GM21381 (cell line): ENCODE measurements at regions not wholly inside any gene's neighbourhood (a gene's known extent, or its start where the extent isn't known, plus 50 kb on each side); places are given as distances from the start of the nearest gene placed in this dataset.

Source experiments
- ATAC-seq: cut with Tn5 transposase; IDR thresholded peaks from one replicate; pipeline ENCODE4 v1.9.1; 2021; ENCODE audit warnings: mild to moderate bottlenecking, moderate library complexity; ENCODE audit not compliant: unreplicated experiment

DNA sequence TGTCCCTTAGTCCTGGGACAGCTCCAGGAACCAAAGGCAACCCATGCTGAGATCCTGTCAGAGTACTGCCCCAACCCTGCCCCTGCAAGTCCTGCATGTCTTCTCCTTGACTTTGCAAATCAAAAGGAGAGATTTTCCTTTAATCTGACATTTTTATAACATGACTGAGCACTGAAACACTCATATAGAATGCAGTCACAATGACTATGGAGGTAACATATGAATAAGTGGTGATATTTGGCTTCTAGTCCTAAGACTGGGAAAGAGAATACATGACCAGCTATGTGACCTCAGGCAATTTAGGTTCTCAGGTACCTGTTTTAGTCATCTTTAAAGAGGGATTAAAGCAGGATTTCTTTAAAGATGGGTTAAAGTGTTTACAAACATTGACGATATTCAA is 941.6 kb upstream of the CDH8 start:
- no peak for ATAC-seq

GRCh38 chr16:62974424-62974823 is 938.2 kb upstream of the CDH8 start:
- ATAC-seq, result no peak

DNA sequence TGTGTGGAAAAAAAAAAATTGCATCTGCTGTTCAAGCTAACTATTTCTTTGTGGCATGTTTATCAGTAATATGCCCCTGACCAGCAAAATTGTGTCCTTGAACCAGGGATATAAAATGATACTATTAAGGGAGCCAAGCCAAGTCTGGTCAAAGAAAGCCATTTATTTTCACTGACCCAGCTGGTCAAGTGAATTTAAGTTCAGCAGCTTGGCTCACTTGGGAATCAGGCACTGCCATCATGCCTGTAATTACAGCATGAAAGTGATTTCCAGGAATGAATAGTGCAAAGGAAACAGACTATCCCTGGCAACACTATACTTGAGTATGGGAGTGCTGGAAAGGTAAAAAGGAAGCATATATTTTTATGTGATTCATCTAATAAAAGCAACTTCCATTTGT is 934.6 kb upstream of the CDH8 start:
- no peak for ATAC-seq

GRCh38 chr16:62969711-62970318 is 933.6 kb upstream of the CDH8 start:
- no peak for ATAC-seq

DNA sequence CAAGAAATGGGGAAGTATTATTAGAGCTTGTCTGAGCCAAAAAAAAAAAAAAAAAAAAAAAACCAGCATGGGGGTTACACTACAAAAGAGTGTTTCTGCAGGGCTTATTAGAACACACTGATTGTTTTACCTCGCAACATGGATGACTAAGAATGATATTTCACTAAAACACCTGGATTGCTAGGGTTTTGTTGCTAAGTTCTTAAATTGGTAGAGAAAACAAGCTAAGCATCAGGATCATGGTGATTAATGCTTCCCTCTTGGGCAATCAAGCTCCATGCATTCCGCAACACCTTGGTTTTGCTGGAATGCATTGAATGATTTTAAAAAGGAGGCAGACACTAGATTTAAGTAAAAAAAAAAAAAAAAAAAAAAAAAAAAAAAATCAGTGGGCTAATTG is 931.4 kb upstream of the CDH8 start:
- no peak for ATAC-seq

DNA sequence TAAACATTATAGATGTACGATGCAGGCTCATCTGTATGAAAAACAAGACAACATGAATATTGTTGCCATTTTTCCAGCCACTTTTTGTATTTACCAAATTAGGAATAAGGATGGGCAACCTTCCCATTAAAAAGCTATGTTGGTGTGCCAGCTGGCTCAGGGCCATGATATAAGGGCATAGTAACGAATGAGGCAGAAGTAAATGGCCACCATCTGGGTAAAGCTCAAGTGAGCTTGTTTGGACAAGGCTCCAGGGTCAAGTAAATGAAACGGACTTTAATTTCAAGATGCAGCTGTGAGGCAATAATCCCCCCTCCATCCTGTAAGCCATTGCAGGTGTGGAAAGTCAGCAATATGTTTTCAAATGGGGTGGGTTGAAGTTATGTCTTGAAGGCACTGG is 930.9 kb upstream of the CDH8 start:
- no peak for ATAC-seq

- ATAC-seq, result no peak
Observed at GRCh38 chr16:62966626-62967025, 930.4 kb upstream of the CDH8 start.

DNA sequence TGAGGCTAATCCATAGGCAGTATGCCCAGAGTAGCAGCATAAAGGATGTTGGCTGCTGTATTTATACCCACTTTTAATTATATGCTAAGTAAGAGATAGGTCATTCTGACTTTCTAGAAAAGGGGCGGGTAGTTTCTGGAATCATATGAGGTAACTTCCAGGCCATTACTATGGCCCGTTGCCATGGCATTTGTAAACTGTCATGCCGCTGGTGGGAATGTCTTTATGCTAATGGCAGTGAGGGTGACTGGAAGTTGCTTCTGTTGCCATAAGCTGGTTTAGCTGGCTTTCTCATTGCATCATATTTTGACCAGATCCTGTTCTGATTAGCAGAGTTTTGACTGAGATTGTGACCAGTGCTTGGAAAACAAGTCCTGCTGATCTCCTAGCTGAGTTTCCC is 929.6 kb upstream of the CDH8 start:
- ATAC-seq, result no peak

GRCh38 chr16:62963846-62964245 is 927.6 kb upstream of the CDH8 start:
- ATAC-seq, result no peak

- no peak for ATAC-seq
Observed at GRCh38 chr16:62955033-62955349, 918.8 kb upstream of the CDH8 start.

GRCh38 chr16:62954144-62955032 is 918.1 kb upstream of the CDH8 start:
- no peak for ATAC-seq

GRCh38 chr16:62950351-62950750 is 914.1 kb upstream of the CDH8 start:
- ATAC-seq, result no peak

- no peak for ATAC-seq
Observed at GRCh38 chr16:62940569-62940968, 904.3 kb upstream of the CDH8 start.

DNA sequence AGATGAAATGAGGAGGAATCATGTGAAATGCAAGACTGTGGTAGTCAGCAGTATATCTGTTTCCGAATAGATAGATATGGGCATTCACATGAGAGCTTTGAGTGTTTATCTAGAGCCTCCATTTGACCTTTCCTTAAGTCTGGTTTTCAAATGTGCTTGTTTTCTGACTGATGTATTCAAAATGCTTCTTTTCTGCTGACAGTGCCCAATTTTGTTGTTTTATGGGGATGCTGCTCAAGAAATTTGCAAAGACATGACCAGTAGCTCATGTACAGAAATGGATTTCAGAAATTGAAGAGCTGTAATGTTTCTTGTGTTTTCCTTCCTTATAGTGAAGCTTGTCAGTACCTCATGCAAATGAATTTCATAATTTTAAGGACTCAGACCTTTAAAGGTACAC is 903.4 kb upstream of the CDH8 start:
- ATAC-seq, result no peak

DNA sequence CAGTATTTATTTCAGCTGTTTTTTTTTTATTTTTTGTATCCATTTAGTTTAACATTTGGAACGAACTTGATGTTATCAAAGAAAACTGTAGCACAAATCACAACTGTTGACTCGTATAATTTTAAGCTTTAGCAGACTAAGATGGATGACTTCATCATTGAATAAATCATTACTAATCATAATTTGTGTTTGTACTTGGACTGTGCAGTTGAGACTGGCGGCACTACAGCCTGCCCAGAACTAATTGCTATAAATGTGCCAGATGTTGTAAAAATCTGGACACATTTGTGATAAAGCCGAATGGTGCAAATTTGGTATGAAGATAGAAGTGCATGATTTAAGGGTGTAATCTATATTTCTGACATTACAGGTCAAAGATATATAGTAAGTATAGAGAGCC is 897.7 kb upstream of the CDH8 start:
- ATAC-seq, result no peak

DNA sequence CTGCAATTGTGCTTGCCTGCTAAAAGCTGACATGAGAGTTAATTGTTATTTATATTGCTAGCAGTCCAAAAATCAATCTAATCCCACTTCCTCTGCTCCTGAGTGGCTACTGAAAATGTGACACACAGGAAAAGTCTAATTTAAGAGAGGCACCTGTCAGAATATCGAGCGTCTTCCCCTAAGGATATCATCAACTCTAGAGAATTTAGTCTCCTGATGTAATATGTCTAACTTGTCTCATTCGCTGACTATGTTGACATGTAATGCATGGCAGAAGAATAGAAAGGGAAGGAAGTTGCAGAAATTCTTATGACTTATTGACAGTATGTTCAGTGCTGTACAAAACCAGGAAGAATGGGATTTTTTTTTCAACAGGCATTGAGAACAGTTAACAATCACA is 893.4 kb upstream of the CDH8 start:
- ATAC-seq, result no peak

- ATAC-seq, result no peak
Observed at GRCh38 chr16:62927122-62927521, 890.9 kb upstream of the CDH8 start.

DNA sequence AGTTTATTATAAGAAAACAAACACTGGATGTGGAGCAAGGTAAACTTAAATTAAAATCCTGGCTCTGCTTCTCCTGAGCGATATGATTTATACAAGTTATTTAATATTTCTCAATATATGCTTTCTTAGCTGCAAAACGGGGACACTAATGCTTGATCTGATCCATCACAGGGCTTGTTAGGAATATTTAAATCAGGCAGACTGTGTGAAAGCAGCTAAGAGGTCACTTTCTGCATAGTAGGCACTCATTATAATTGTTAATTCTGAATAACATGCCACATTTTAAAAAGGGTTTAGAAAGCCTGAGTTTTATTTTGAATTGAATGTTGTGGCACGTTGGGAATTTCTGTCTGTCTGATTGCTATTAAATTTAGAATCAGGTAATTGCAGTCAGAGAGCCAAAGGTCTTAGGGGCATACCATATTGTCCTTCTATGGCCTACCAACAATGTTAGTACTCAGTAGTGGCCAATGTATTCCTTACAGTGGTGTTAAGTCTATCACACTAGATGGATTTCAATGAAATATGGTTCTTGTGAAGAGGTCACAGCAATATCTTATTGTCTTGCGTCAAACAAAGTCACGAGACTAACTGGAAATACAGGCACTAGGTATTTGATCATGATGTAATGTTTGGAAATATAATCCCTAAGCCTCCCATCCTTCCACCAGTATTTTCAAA is 890.0 kb upstream of the CDH8 start:
- no peak for ATAC-seq

- no peak for ATAC-seq
Observed at GRCh38 chr16:62921904-62922303, 885.7 kb upstream of the CDH8 start.

DNA sequence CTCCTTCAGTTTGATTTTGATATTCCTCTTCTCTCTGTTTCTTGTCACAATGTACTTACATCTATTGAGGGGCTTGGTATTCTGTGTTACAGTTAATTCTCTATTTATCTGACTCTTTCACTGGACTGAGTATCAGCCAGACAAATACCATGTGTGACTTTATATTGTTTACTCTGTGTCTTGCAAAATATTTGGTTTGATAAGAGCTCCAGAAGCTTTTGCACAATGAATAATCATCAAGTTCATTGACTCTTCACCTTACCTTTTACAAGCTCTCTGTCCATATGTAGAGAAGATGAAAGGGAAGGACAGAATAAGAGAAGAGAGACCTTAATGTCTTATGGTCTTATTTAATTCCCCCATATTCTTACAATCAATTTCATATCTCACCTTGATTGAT is 877.7 kb upstream of the CDH8 start:
- ATAC-seq, result no peak

DNA sequence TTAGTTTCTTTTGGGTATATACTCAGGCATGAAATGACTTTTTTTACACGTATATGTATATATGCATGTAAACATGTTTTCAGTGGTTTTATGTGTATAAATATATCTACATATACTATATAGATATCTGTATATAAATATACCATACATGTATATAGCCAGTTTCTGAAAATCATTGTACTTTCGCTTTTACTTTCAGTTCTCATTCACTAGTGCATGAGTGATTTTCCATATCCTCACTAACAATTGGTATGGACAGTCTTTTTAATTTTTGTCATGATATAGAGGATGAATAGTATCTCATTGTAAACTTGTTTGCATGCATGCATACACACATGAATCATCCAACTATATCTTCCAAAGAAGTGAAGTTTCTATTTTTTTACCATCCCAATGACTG is 877.1 kb upstream of the CDH8 start:
- no peak for ATAC-seq

GRCh38 chr16:62909597-62909996 is 873.4 kb upstream of the CDH8 start:
- ATAC-seq, result no peak
